K562 (cell line): ENCODE measurements at regions not wholly inside any gene's neighbourhood (a gene's known extent, or its start where the extent isn't known, plus 50 kb on each side); places are given as distances from the start of the nearest gene placed in this dataset.

Experiments used
- BRCA1 ChIP-seq, 2 experiments: fragments of 450-650 bp in 1 of 2; sonication (generic) in 1 of 2; formaldehyde crosslinking in 1 of 2; IDR thresholded peaks; 2 replicates each; pipeline versions ENCODE4 v1.5.0 to v1.6.1; 2017 to 2020; ENCODE audit warnings: mild to moderate bottlenecking in 1 of 2, missing genetic modification reagents in 1 of 2
- TF ChIP-seq, protein P1 (sequence below): fragments of 250-450 bp; sonication (Bioruptor Pico); IDR thresholded peaks from 2 replicates; pipeline ENCODE4 v1.9.0; 2021; ENCODE audit warnings: mild to moderate bottlenecking, inconsistent platforms
- TF ChIP-seq, protein P2 (sequence below): sonication (generic); formaldehyde crosslinking; IDR thresholded peaks from 2 replicates; pipeline ENCODE4 v1.8.0; 2023; ENCODE audit warnings: missing genetic modification reagents, mild to moderate bottlenecking, borderline replicate concordance

DNA sequence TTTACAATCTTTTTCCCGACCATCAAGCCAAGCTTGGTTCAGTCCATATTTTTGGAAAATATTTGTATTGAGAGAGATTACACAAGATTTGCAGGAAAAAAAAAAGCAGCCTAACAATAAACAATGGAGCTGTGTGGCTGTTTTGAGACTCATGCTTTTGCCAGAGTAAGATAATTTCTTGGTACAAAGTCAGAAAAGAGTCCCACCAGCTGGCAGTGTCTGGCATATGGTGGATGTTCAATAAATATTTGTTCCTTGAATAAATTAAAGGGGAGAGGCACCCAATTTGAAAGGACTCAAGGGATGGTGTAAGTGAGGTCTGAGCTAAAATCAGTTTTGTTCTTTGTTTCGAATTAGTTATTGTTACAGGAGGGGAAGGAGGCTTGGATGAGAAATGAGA is 78.1 kb upstream of the RPH3A start (continued):
- TF ChIP-seq, protein P1, sequence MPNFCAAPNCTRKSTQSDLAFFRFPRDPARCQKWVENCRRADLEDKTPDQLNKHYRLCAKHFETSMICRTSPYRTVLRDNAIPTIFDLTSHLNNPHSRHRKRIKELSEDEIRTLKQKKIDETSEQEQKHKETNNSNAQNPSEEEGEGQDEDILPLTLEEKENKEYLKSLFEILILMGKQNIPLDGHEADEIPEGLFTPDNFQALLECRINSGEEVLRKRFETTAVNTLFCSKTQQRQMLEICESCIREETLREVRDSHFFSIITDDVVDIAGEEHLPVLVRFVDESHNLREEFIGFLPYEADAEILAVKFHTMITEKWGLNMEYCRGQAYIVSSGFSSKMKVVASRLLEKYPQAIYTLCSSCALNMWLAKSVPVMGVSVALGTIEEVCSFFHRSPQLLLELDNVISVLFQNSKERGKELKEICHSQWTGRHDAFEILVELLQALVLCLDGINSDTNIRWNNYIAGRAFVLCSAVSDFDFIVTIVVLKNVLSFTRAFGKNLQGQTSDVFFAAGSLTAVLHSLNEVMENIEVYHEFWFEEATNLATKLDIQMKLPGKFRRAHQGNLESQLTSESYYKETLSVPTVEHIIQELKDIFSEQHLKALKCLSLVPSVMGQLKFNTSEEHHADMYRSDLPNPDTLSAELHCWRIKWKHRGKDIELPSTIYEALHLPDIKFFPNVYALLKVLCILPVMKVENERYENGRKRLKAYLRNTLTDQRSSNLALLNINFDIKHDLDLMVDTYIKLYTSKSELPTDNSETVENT (CRISPR knock-in tag) = no peak
- TF ChIP-seq BRCA1 (IDR thresholded peaks at IDR 0.05) = no peak
- TF ChIP-seq BRCA1 (CRISPR knock-in tag; IDR thresholded peaks at IDR 0.05) = no peak
- TF ChIP-seq, protein P2, sequence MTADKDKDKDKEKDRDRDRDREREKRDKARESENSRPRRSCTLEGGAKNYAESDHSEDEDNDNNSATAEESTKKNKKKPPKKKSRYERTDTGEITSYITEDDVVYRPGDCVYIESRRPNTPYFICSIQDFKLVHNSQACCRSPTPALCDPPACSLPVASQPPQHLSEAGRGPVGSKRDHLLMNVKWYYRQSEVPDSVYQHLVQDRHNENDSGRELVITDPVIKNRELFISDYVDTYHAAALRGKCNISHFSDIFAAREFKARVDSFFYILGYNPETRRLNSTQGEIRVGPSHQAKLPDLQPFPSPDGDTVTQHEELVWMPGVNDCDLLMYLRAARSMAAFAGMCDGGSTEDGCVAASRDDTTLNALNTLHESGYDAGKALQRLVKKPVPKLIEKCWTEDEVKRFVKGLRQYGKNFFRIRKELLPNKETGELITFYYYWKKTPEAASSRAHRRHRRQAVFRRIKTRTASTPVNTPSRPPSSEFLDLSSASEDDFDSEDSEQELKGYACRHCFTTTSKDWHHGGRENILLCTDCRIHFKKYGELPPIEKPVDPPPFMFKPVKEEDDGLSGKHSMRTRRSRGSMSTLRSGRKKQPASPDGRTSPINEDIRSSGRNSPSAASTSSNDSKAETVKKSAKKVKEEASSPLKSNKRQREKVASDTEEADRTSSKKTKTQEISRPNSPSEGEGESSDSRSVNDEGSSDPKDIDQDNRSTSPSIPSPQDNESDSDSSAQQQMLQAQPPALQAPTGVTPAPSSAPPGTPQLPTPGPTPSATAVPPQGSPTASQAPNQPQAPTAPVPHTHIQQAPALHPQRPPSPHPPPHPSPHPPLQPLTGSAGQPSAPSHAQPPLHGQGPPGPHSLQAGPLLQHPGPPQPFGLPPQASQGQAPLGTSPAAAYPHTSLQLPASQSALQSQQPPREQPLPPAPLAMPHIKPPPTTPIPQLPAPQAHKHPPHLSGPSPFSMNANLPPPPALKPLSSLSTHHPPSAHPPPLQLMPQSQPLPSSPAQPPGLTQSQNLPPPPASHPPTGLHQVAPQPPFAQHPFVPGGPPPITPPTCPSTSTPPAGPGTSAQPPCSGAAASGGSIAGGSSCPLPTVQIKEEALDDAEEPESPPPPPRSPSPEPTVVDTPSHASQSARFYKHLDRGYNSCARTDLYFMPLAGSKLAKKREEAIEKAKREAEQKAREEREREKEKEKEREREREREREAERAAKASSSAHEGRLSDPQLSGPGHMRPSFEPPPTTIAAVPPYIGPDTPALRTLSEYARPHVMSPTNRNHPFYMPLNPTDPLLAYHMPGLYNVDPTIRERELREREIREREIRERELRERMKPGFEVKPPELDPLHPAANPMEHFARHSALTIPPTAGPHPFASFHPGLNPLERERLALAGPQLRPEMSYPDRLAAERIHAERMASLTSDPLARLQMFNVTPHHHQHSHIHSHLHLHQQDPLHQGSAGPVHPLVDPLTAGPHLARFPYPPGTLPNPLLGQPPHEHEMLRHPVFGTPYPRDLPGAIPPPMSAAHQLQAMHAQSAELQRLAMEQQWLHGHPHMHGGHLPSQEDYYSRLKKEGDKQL (CRISPR knock-in tag) = no peak
